Neural progenitor cell (in vitro differentiated cells): ENCODE measurements at regions not wholly inside any gene's neighbourhood (a gene's known extent, or its start where the extent isn't known, plus 50 kb on each side); places are given as distances from the start of the nearest gene placed in this dataset.

ENCODE experiments used
- EZH2 ChIP-seq: fragments of 200-600 bp; sonication (generic); IDR thresholded peaks from 2 replicates; pipeline ENCODE4 v1.6.1; 2017; ENCODE audit warnings: antibody characterized with exemption, mild to moderate bottlenecking, moderate library complexity
- EZH2phosphoT487 ChIP-seq: fragments of 200-600 bp; sonication (generic); IDR thresholded peaks from 2 replicates; pipeline ENCODE4 v1.6.1; 2017; ENCODE audit warnings: antibody characterized with exemption
- TF ChIP-seq, protein P1 (sequence below): fragments of 200-600 bp; sonication (generic); IDR thresholded peaks from 2 replicates; pipeline ENCODE4 v1.5.1; 2017; ENCODE audit warnings: antibody characterized with exemption, mild to moderate bottlenecking

GRCh38 chr15:96274087-96274440 lies 56.4 kb upstream of the NR2F2 start:
- TF ChIP-seq, protein P1, sequence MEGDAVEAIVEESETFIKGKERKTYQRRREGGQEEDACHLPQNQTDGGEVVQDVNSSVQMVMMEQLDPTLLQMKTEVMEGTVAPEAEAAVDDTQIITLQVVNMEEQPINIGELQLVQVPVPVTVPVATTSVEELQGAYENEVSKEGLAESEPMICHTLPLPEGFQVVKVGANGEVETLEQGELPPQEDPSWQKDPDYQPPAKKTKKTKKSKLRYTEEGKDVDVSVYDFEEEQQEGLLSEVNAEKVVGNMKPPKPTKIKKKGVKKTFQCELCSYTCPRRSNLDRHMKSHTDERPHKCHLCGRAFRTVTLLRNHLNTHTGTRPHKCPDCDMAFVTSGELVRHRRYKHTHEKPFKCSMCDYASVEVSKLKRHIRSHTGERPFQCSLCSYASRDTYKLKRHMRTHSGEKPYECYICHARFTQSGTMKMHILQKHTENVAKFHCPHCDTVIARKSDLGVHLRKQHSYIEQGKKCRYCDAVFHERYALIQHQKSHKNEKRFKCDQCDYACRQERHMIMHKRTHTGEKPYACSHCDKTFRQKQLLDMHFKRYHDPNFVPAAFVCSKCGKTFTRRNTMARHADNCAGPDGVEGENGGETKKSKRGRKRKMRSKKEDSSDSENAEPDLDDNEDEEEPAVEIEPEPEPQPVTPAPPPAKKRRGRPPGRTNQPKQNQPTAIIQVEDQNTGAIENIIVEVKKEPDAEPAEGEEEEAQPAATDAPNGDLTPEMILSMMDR: no peak
- TF ChIP-seq EZH2: no peak
- TF ChIP-seq EZH2phosphoT487: no peak
